Liver (tissue), 8 donors: ENCODE measurements at regions not wholly inside any gene's neighbourhood (a gene's known extent, or its start where the extent isn't known, plus 50 kb on each side); places are given as distances from the start of the nearest gene placed in this dataset.
A peak's percentile ranks its signal among the peaks of the same experiment; 100 is the strongest.

ENCODE experiments used
- DNase-seq: peaks from one replicate; pipeline ENCODE4 v3.0.0-alpha.2; 2017; ENCODE audit warnings: low spot score
- H3K27ac ChIP-seq, 2 donors: one replicate each; pipeline ENCODE4 v1.7.0; 2013; ENCODE audit warnings: inconsistent platforms in 2 of 2, low read length in 2 of 2, control low read depth in 1 of 2, low read depth in 1 of 2, mild to moderate bottlenecking in 1 of 2
- H3K27me3 ChIP-seq, 4 donors: one replicate each; pipeline versions ENCODE4 v1.6.1 to v1.7.0; 2013; ENCODE audit warnings: low read length in 3 of 4, inconsistent platforms in 1 of 4, mild to moderate bottlenecking in 1 of 4, moderate library complexity in 1 of 4; ENCODE audit not compliant: control insufficient read depth in 4 of 4, insufficient read depth in 4 of 4
- H3K36me3 ChIP-seq, 4 donors: one replicate each; pipeline versions ENCODE4 v1.6.1 to v1.7.0; 2013; ENCODE audit warnings: low read length in 3 of 4, mild to moderate bottlenecking in 3 of 4, low read depth in 1 of 4, moderate library complexity in 1 of 4; ENCODE audit not compliant: control insufficient read depth in 4 of 4, insufficient read depth in 3 of 4
- H3K4me1 ChIP-seq, 4 donors: one replicate each; pipeline versions ENCODE4 v1.6.1 to v1.7.0; 2013; ENCODE audit warnings: low read length in 3 of 4, mild to moderate bottlenecking in 3 of 4, moderate library complexity in 1 of 4; ENCODE audit not compliant: control insufficient read depth in 4 of 4, insufficient read depth in 4 of 4
- H3K4me3 ChIP-seq, 3 donors: one replicate each; pipeline versions ENCODE4 v1.6.1 to v1.7.0; 2013; ENCODE audit warnings: low read length in 3 of 3, control low read depth in 1 of 3, low read depth in 1 of 3, mild to moderate bottlenecking in 1 of 3
- H3K9ac ChIP-seq, 2 donors: one replicate each; pipeline ENCODE4 v1.7.0; 2013; ENCODE audit warnings: low read length in 2 of 2, mild to moderate bottlenecking in 2 of 2, moderate library complexity in 2 of 2, control low read depth in 1 of 2, low read depth in 1 of 2
- H3K9me3 ChIP-seq, 4 donors: one replicate each; pipeline versions ENCODE4 v1.6.1 to v1.7.0; 2013; ENCODE audit warnings: low read length in 3 of 4; ENCODE audit not compliant: control insufficient read depth in 4 of 4
- FOXA1 ChIP-seq: IDR thresholded peaks from 2 replicates; pipeline ENCODE4 v1.6.1; 2016; ENCODE audit warnings: antibody characterized with exemption
- HNF4A ChIP-seq, 2 donors: conservative IDR thresholded peaks; 2 replicates each; pipeline ENCODE4 v1.6.1; 2016; ENCODE audit warnings: antibody characterized with exemption in 2 of 2, mild to moderate bottlenecking in 2 of 2
- HNF4G ChIP-seq: IDR thresholded peaks from 2 replicates; pipeline ENCODE4 v1.6.1; 2016; ENCODE audit warnings: antibody characterized with exemption
- NR2F2 ChIP-seq: IDR thresholded peaks from 2 replicates; pipeline ENCODE4 v1.6.1; 2016; ENCODE audit warnings: antibody characterized with exemption
- RAD21 ChIP-seq, 2 donors: IDR thresholded peaks; 2 replicates each; pipeline ENCODE4 v1.6.1; 2016; ENCODE audit warnings: antibody characterized with exemption in 2 of 2, mild to moderate bottlenecking in 2 of 2
- RXRA ChIP-seq, 2 donors: IDR thresholded peaks; 2 replicates each; pipeline ENCODE4 v1.6.1; 2017 to 2018; ENCODE audit warnings: antibody characterized with exemption in 2 of 2, mild to moderate bottlenecking in 1 of 2
- SP1 ChIP-seq: IDR thresholded peaks from 2 replicates; pipeline ENCODE4 v1.6.1; 2018; ENCODE audit warnings: antibody characterized with exemption, mild to moderate bottlenecking
- TAF1 ChIP-seq: conservative IDR thresholded peaks from 2 replicates; pipeline ENCODE4 v1.6.1; 2016; ENCODE audit warnings: antibody characterized with exemption, mild to moderate bottlenecking
- YY1 ChIP-seq: IDR thresholded peaks from 2 replicates; pipeline ENCODE4 v1.6.1; 2016; ENCODE audit warnings: antibody characterized with exemption, mild to moderate bottlenecking
- WGBS: extraction: QIAGEN DNeasy Blood & Tissue Kit; methylation state at CpG from one replicate; pipeline ENCODE4 v1.1.7; 2013; 5-methylcytosine and 5-hydroxymethylcytosine counted together
- TF ChIP-seq, protein P1 (sequence below): IDR thresholded peaks from 2 replicates; pipeline ENCODE4 v1.6.1; 2016; ENCODE audit warnings: antibody characterized with exemption, mild to moderate bottlenecking
- TF ChIP-seq, protein P2 (sequence below): fragments of 150-350 bp; IDR thresholded peaks from 2 replicates; pipeline ENCODE4 v1.5.1; 2017; ENCODE audit warnings: improper control_type of control experiment, low read depth, low read length; ENCODE audit not compliant: missing input control
- TF ChIP-seq, protein P3 (sequence below): IDR thresholded peaks from 2 replicates; pipeline ENCODE4 v1.6.1; 2016; ENCODE audit warnings: antibody characterized with exemption
- donor health status: healthy.
- donor health status: healthy.
- donor health status: healthy.
- donor health status: healthy.
- donor health status: healthy.

DNA sequence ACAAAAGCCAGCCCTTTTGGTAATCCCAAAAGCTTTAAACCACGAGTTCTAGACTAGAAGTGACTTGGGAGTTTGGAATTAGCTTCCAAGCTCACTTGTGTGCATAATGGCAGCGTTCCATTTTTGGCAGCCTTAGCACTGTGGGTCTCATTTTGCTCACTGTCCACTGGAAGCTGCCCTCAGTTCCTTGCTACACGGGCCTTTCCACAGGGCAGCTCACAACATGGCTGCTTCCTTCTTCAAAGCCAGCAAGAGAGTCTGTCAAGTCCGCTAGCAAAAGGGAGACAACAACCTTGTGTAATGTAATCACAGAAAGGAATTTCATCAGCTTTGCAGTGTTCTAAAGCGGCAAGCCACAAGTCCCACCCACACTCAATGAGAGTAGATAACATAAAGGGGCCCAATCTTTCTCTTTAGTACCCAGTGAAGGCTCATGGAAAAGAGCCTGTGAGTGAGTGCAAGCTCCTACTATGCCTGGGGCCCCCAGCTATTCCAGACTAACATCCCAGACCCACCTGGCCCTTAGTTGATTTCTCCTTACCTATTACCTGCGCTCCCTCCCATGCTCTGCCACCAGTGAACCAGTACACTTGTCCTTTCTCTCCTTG lies 168.5 kb upstream of the FOXN2 start:
- DNase-seq = peak; percentile 40
- WGBS = 85% methylated on average over 6 of the region's 6 CpGs
- H3K4me1 ChIP-seq = peaks cover 0 to 4% (median 1%) of the 10 kb centered on the region in 4 donors
- H3K4me3 ChIP-seq = no peak overlapping the region
- H3K36me3 ChIP-seq = no peaks in the 10 kb centered on the region
- no peaks in the 10 kb centered on the region for H3K27me3 ChIP-seq
- H3K9ac ChIP-seq = no peak overlapping the region
- H3K9me3 ChIP-seq = peaks cover 0 to 2% (median 0%) of the 10 kb centered on the region in 4 donors
- TF ChIP-seq TAF1 (no peak), HNF4A (conservative IDR thresholded peaks at IDR 0.05) (no peak), RAD21 (IDR thresholded peaks at IDR 0.05) (no peak), YY1 (no peak)
- H3K27ac ChIP-seq = no peak overlapping the region

DNA sequence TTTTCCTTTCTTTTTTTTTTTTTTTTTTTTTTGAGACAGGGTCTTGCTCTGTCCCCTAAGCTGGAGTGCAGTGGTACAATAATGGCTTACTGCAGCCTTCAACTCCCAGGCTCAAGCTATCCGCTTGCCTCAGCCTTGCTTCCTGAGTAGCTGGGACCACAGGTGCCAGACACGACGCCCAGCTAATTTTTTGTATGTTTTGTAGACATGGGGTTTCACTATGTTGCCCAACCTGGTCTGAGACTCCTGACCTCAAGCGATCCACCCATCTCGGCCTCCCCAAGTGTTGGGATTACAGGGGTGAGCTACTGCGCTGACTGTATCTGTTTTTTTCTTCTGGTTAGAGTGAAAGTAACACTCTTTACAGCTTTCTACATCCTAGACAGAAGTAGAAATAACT lies 167.9 kb upstream of the FOXN2 start:
- no peak for DNase-seq
- no peak for TF ChIP-seq SP1
- no peak for TF ChIP-seq TAF1
- no peak for TF ChIP-seq HNF4A (conservative IDR thresholded peaks at IDR 0.05)
- no peak for TF ChIP-seq RXRA (IDR thresholded peaks at IDR 0.05)
- TF ChIP-seq, protein P1, sequence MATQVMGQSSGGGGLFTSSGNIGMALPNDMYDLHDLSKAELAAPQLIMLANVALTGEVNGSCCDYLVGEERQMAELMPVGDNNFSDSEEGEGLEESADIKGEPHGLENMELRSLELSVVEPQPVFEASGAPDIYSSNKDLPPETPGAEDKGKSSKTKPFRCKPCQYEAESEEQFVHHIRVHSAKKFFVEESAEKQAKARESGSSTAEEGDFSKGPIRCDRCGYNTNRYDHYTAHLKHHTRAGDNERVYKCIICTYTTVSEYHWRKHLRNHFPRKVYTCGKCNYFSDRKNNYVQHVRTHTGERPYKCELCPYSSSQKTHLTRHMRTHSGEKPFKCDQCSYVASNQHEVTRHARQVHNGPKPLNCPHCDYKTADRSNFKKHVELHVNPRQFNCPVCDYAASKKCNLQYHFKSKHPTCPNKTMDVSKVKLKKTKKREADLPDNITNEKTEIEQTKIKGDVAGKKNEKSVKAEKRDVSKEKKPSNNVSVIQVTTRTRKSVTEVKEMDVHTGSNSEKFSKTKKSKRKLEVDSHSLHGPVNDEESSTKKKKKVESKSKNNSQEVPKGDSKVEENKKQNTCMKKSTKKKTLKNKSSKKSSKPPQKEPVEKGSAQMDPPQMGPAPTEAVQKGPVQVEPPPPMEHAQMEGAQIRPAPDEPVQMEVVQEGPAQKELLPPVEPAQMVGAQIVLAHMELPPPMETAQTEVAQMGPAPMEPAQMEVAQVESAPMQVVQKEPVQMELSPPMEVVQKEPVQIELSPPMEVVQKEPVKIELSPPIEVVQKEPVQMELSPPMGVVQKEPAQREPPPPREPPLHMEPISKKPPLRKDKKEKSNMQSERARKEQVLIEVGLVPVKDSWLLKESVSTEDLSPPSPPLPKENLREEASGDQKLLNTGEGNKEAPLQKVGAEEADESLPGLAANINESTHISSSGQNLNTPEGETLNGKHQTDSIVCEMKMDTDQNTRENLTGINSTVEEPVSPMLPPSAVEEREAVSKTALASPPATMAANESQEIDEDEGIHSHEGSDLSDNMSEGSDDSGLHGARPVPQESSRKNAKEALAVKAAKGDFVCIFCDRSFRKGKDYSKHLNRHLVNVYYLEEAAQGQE = no peak
- TF ChIP-seq, protein P2, sequence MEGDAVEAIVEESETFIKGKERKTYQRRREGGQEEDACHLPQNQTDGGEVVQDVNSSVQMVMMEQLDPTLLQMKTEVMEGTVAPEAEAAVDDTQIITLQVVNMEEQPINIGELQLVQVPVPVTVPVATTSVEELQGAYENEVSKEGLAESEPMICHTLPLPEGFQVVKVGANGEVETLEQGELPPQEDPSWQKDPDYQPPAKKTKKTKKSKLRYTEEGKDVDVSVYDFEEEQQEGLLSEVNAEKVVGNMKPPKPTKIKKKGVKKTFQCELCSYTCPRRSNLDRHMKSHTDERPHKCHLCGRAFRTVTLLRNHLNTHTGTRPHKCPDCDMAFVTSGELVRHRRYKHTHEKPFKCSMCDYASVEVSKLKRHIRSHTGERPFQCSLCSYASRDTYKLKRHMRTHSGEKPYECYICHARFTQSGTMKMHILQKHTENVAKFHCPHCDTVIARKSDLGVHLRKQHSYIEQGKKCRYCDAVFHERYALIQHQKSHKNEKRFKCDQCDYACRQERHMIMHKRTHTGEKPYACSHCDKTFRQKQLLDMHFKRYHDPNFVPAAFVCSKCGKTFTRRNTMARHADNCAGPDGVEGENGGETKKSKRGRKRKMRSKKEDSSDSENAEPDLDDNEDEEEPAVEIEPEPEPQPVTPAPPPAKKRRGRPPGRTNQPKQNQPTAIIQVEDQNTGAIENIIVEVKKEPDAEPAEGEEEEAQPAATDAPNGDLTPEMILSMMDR = no peak
- no peak for TF ChIP-seq HNF4G
- TF ChIP-seq, protein P3, sequence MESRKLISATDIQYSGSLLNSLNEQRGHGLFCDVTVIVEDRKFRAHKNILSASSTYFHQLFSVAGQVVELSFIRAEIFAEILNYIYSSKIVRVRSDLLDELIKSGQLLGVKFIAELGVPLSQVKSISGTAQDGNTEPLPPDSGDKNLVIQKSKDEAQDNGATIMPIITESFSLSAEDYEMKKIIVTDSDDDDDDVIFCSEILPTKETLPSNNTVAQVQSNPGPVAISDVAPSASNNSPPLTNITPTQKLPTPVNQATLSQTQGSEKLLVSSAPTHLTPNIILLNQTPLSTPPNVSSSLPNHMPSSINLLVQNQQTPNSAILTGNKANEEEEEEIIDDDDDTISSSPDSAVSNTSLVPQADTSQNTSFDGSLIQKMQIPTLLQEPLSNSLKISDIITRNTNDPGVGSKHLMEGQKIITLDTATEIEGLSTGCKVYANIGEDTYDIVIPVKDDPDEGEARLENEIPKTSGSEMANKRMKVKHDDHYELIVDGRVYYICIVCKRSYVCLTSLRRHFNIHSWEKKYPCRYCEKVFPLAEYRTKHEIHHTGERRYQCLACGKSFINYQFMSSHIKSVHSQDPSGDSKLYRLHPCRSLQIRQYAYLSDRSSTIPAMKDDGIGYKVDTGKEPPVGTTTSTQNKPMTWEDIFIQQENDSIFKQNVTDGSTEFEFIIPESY = no peak
- no peak for TF ChIP-seq FOXA1
- TF ChIP-seq NR2F2 = no peak

More for the DNA sequence above, 167.9 kb upstream of the FOXN2 start:
- no peaks in the 10 kb centered on the region for H3K27me3 ChIP-seq
- no peak overlapping the region for H3K27ac ChIP-seq
- H3K4me1 ChIP-seq = peaks cover 0 to 4% (median 1%) of the 10 kb centered on the region in 4 donors
- H3K9me3 ChIP-seq = peaks cover 0 to 2% (median 0%) of the 10 kb centered on the region in 4 donors
- no peaks in the 10 kb centered on the region for H3K36me3 ChIP-seq
- H3K9ac ChIP-seq = no peak overlapping the region
- no peak overlapping the region for H3K4me3 ChIP-seq
- 90% methylated on average over 6 of the region's 6 CpGs for whole genome bisulfite sequencing
